ENCODE measurements at regions not wholly inside any gene's neighbourhood (a gene's known extent, or its start where the extent isn't known, plus 50 kb on each side); places are given as distances from the start of the nearest gene placed in this dataset.

- DNase-seq (ENCODE audit: low spot score) = no peak
Observed at GRCh38 chr3:137612291-137612690, 151.8 kb upstream of the SOX14 start.

DNA sequence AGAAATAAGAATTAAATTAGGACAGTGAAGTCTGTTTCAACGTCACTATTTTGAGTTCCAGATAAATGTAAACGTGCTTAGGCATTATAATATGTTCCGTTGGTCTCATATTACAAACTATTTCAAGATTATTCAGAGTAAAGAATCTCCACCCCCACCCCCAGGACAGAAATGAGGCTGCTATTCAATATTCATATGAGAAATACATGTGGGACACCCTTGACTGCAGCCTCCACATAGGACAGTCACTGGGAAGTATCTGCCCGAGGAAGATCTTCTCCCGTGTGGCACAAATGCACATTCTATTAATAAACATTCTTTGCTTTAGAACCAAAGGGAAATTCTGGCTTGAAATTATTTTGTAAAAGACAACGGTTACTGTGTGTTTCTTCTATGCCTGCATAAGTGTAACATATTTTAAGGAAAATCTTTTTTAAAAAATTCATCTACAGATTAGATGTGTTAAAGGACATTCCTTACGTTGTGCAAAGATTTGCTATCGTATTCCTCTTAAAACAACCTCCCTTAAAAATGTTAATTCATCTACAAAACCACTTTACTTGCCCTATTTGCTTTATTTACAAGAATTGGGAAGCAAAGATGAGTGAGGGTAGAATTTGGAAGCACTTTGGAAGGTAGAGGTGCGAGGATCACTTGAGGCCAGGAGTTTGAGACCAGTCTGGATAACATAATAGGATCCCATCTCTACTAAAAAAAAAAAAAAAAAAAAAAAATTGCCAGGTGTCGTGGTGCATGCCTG, 148.3 kb upstream of the SOX14 start:
- no peak for DNase-seq (ENCODE audit: low spot score)

GRCh38 chr3:137641879-137642704, 122.0 kb upstream of the SOX14 start:
- DNase-seq (ENCODE audit: low spot score) = no peak

- peak; percentile 14 for DNase-seq (ENCODE audit: low spot score)
Observed at GRCh38 chr3:137642831-137643230, 121.3 kb upstream of the SOX14 start.

DNA sequence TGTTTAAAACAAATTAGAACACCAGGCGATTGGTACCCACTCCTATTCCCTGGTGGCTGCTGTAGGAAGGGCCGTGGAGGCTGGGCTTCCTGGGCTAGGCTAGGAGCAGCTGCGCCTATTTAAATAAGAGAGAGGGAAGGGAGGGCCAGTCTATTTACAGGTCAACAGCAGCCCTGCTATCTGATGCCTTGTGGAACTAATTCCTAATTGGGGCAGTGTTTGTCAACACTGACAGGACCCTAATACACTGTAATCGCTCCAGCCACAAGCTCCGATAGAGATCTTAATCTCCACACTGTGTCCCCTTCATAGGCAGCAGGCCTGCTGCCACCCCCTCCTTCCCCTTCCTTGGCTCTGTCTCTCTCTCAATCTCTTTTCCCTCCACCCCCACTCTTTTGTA, 116.9 kb upstream of the SOX14 start:
- DNase-seq (ENCODE audit: low spot score) = no peak

DNA sequence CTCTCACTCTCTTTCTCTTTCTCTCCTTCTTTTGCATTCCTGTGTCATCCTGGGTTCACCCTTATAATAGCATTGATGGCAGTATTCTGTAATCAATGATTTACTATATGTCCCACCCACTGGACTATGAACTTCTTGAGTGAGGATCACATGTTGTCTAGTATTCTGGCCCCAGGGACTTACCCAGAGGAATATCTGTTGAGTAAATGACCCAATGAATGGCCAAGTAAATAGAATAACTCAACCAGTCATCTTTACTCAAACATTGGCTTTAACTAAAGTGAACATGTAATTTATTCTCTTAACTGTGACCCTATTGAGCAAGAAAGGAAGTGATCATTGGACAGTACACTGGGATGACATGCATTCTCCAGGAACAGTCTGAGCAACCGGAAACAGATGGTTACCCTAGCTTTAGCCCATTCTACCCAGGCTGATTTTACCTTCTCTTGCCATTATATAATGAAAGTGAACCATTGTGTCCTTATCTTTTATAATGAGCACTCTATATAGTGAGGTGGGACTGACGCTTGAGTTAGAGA, 94.5 kb upstream of the SOX14 start:
- no peak for DNase-seq (ENCODE audit: low spot score)

DNA sequence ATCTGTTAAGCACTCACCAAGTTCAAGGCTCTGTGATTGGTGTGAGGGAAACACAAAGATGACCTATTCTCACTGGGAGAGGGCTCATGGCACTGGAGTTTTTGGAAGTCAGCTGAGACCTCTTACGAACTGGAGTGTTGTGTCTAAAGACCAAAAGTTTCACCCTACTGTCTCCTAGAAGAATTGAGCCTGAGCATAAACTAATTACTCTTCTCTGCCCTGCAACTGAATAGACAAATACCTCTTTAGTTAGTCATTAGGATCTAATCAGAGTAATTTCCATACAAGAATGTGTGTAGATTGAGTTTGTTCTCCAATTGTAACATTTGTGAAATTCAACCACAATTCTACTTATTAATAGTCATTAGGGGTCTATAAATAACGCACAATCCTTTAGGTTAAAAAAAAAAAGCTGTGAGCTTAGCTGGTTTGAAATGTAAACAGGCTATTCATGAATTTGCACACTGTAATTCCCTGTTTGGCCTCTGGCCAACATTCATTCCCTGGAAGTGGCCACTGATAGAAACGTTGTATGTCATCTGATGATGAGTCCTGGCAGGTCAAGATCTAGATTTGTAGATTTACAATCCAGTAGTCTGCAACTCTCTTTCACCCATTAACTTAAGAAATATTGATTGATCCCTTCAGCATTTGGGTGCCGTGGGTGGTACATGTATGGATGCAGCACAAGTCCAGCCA, 76.8 kb upstream of the SOX14 start:
- no peak for DNase-seq (ENCODE audit: low spot score)

DNA sequence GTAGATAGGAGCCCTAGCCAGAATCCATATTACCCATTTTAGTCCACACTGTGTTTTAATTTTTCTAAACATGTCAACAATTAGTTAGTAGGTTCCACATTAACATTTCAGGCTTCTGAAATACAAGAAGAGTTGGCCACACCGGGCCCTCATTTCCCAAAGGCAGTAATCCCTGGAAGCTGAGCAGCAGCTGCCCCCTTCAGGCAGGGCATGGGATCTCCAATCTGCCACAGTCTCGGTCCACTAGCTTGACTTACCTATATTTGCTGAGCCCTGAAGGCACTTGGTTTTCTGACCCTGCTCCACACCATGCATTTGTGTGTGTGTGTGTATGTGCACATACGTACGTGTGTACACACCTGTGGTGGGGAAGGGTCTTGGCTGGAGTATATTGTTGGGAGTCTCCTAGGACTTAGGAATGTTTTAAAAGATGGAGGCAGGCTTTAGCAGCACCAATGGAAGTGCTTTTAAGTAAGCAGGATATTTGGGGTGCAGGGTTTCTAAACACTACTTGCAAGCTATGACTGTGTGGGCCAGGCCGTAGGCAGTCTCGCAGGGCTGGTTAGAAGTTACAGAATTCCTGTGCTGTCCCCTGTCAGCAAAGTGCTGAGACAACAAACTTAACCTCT, 71.2 kb upstream of the SOX14 start:
- DNase-seq (ENCODE audit: low spot score) = no peak

DNA sequence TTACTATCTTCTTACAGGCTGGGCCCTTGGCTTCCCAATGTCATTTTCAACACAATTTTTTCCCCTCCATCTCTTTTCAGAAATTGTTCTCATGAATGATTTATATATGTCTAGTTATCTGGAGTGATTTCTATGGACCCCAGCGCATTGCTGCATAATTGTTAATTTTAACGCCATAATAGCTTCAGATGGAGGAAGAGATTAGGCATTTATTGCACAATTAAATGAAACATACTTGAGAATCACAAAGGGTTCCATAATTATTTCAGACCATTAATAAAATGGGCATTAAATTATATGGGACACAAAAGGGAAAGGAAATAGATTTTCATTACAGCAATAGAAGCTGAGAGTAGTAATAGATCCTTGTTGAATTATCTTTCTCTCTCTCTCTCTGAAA, 70.3 kb upstream of the SOX14 start:
- no peak for DNase-seq (ENCODE audit: low spot score)

DNA sequence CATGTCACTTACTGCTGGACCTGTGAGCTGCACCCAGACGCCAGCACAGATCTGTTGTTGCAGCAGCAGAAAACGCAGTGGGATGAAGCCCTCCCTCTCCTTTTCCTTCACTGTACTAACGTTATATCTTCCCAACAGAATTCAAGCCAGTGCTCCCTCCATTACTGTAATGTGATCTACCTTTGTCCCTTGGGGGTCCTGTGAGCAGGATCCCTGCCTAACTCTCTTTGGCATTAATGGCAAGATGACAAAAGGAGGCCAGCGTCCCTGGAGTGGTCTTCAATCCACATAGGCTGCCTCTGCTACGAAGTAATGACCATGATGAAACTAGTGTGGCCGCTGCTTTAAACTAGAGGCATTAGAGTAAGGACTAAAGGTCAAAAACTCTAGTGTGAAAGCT, 69.3 kb upstream of the SOX14 start:
- DNase-seq (ENCODE audit: low spot score) = no peak

- no peak for DNase-seq (ENCODE audit: low spot score)
Observed at GRCh38 chr3:137695351-137695750, 68.8 kb upstream of the SOX14 start.

DNA sequence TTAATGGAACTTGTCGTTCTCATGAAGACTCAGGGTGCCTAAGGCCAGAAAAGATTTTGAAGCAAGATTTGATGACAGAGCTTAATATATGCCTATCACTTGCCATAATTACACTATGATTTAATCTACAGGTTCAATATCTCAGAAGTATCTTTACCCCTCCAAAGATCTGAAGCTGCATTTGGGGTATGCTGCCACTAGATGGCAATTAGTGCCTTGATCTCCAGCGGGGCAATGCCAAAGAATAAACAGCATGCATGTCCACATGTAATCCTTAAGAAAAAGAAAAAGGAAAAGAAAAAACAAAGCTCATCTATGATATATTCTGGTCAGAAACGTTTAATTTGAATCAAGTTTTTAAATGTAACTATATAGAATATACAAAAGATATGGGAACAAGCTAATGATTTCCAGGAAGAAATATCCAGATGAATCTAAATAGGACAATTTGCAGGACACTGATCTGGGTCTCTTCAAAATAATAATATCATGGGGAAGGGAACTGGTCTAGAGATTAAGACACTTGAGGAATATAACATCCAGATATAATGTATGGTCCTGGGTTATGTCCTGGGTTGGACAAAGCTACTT, 55.0 kb upstream of the SOX14 start:
- DNase-seq (ENCODE audit: low spot score) = no peak

- peak; percentile 34 for DNase-seq (ENCODE audit: low spot score)
Observed at GRCh38 chr3:137713965-137714364, 50.1 kb upstream of the SOX14 start.

Measured in H4 (cell line).